ENCODE measurements at regions not wholly inside any gene's neighbourhood (a gene's known extent, or its start where the extent isn't known, plus 50 kb on each side); places are given as distances from the start of the nearest gene placed in this dataset.

DNA sequence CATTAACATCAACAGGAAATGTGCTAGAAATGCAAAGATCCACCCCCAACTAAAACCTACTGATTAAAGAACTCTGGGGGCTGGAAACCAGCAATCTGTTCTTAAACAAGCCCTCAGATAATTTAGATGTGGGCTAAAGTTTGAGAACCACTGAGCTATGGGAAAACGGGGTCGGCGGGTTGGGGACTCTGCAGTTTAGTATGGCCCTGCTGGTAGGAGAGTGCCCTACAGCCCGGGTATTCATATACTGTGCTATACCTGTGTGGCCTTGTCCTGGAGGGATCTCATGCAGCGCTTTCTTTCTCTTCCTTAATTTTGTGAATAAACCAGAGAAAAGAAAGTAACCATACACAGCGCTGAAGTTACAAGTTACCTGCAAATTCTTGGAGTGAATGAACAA is 189.7 kb upstream of the GBE1 start:
- FAIRE-seq: no peak

DNA sequence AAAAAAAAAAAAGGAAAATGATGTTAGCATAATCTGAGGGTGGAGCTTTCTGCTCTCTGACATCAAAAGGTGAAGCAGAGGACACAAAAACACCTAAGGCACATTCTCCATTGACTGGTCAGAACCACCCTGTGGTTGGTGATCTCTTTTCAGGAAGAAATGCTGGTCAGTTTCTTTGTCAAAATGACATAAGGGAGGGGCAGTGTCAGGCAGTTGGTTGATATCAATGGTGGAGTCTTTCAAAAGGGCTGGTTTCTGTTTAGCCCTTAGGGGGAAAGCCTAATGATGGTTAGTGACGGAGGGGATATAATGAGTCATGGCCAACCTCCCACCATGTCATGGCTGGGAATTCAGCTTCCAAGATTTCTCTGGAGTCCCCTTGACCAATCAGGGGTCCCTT is 185.9 kb upstream of the GBE1 start:
- no peak for FAIRE-seq

DNA sequence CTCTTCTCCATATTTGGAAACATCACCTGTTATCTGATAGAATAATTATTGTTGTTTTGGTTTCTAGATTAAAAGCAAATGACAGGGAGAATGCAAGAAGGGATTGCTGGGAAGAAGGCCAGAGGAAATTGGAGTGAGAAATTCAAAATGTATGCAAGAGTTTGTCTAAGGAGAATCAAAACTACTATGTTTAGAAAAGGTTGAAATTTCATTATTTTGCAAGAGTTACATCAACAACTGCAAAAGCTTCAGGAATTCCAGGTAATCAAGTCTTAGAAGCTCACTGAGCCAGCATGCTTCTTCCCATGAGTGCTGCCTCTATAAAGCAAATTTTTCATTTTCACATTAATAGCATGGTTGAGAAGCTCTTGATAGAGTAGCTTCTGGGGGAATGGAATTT is 177.2 kb upstream of the GBE1 start:
- FAIRE-seq: no peak

DNA sequence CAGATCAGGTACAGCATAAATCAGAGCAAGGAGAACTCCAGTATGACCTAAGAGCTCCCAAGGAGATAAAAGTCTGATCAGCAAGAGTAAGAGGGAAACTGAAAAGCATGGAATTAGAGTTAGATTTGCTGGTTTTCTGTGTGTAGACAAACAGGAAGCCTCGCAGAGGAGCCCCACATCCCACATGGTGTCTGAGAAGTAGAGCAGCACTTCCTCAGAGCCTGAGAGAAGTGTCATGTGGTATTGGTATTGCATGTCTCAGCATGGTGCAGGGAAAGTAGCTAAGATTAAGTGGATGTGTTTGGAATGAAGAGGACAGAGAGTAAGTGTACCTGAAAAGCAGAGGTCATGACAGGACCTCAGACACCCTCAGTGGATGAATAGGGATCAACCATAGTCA is 175.4 kb upstream of the GBE1 start:
- FAIRE-seq: no peak

DNA sequence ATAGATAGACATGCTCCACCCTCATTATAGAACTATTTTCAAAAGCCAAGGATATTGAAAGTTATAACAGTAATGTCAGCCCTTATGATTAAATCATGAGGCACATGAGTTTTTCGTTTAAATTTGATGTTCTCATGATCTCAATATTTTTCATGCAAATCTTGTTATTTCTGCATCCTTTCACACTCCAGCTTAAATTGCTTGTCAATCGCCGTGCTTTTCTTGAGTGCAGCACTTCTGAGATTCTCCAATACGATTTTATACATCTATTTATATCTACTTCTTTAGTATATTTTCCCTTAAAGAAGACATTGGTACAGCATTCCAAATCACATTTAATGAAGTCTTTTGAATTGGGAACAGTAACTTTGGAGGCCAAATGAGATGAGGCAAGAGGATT is 171.2 kb upstream of the GBE1 start:
- no peak for FAIRE-seq

DNA sequence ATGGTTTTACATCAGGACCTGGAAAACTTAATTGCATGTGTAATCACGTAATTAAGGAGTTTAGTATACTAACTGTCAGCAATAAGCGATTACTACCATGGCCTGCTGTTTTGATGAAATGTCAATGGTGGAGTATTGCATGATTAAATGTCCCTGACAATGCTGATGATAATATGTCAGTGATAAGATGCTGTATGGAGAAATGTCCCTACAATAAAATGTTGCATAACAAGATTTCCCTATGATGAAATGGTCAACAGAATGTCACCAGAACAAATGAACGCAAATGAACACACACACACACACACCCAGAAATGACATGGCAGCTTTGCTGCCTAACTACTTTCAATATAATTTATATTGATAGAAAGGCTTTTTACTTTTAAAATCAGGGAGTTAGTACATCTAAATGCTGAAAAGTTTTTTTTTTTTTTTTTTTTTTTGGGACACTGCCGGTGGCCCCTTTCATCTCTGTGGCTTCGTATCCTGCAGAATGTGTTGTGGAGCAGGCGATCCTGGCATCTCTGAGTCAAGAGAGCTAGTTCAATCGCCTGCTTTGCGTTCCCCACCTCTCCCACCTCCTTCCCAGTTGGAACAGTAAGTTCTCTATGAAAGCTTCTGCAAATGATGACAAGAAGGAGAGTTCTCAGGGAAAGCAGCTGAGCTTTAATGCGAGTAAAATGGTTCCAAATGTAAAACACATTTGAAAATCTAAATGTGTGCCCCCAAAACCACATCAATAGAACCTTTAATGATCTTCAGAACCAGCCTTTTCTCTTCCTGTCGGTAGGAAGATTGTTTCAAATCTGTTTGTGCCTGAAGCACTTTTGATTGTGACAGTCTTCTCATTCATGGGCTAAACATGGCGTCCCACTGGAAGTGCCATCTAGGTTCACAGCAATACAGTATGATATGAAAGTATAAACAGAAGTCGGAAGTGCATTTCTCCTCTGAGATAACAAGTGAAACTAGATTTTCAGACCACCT is 170.1 kb upstream of the GBE1 start:
- no peak for FAIRE-seq

DNA sequence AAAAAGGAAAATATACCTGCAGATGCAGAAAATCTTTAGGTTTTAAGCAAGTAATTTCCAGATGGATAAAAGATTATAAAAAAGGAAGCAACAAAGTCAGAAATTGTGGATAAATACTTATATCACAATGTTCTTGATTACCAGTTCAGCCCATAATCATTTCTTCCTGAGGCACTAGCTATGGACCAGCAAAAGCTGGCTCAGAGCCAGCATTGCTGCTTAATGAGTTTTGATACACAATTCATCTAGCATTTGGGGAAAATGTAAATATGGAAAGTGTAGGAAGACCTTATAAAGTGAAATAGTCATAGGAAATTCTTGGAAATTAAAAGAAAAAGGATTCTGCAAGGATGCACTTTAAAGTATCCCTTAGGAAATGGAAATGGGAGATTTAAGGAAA is 168.3 kb upstream of the GBE1 start:
- FAIRE-seq: no peak

DNA sequence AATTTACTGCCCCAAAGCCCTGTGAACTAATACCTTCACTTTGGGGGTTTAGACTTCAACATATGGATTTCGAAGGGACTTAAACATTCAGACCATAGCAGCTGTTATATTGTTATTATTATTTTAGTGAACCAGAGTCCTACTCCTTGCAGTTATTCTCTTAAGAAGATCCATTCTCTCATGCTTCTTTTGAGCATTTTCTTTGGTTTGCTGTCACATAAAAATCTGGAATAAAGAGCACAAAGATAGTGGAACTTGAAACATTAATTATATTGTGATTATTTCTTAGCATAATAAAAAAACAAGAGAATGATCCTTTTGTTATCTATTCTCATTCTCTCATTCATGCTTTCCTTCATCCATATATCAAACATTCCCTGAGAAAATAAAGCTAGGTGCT is 166.4 kb upstream of the GBE1 start:
- no peak for FAIRE-seq

DNA sequence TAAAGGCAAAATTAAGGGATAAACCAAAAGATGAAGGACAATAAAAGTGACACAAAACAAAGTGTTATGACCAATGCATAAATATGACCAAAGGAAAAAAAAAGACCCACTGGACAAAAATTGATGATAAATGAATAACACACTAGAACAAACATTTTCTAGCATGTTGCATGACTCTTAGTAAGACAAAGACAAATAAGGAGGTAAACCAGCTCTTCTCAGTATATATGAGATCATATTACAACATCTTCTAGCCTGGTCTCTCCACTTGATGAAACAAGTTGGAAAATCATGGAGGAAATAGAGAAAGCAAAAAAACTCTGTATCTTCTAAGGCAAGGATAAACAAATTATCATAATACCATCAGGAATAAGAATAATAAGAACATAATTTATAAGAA is 163.9 kb upstream of the GBE1 start:
- no peak for FAIRE-seq

DNA sequence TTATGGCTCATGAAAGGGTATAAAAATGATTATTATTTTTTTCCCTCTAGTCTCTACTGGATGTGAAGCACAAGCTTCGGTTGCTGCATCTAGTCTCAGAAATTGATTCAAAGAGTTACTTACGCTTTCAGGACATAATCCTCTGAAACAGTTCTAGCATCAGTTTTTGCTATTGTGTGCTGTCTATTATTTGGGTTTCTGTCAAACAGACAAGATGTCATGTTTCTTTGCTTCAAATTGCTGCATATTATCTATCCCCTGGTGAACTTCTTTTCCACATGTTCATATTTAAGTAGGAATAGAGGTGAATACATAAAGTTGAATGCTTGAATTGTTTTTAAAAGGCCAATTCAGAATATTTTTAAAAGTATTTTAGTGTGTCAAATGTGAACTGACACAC is 161.6 kb upstream of the GBE1 start:
- FAIRE-seq: no peak

DNA sequence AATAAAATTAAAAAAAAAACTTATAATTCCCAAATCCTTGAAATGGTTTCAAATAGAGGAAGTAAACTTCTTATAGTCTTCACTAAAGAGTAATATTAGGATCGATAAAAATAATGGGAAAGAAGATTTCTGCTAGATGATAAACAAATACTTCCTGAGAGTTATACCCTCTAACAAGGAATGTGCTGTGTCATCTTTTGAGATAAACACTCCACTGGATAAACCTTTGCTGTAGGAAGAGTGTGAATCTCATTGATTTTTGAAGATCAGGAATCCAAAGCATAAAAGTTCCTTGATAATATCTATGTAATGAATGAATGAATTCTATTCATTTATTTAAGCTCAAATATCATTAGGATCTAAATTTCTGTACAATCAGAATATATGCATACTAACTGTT is 161.0 kb upstream of the GBE1 start:
- no peak for FAIRE-seq

DNA sequence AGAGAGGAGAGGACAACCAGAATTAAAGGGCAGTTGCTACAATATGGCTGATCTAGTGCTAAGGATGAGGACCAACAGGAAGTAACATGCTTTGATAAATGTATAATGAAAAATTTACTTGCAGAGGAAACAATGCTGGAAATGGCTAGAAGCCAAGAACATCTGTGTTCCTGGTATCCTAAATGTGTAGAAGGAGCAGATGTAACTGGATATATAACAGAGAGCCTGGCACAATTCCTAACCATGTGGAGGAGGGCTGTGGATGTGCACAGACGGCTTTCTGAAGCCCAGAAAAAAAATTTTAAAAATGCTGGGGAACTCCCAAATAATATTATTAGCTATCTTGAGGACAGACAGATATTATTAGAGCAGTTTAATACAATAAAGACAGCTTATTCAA is 159.4 kb upstream of the GBE1 start:
- no peak for FAIRE-seq

DNA sequence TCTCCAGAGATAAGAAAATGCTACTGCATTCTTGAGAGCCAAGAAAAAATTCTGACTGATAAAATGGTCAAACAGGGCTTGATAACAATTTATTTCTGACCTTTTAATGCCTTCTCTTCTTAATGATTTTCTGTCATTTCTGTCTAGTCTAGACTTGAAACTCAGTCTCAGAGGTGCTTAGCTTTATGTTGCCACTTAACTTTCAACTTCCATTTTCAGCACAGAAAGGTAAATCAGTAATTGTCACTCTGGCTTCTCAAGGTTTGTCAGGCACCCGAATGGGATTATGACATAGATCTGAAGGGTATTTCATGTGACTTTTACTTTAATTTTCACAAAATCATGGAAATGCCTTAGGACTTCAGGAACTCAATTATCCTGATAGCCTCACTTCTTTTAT is 155.4 kb upstream of the GBE1 start:
- no peak for FAIRE-seq

DNA sequence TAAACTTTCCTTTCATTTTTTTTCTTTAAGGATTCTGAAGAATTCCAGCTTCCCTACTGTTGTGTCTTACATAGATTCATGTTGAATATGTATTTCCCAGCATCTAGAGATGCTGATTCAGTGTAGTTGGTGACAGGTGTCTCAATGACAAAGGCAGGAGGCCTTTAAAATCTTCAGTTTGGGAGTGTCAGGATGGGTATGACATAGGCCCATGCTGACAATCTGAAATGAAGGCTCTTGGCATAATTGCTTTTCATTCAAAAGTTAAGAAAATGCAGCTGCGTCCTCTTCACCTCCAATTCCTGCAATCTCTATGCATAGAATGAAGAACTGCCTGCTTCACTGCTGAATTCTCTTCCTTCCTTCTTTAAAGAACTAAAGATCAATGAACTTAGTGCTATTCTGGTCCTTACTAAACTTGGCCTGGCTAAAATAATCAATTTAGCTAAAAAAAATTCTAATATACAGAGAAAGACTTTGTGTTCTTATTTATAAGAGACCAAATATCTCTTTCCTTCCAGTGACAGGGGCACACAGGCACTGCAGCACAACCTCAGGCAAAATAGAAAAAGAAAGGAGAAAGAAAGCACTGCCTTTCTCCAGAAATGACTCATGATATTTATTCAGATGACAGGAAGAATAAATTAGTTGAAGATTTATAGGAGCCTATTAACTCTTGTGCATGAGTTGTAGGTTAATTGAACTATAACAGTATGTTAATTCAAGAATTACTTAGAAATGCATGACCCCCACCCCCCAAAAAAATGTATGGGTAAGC is 152.6 kb upstream of the GBE1 start:
- FAIRE-seq: no peak

DNA sequence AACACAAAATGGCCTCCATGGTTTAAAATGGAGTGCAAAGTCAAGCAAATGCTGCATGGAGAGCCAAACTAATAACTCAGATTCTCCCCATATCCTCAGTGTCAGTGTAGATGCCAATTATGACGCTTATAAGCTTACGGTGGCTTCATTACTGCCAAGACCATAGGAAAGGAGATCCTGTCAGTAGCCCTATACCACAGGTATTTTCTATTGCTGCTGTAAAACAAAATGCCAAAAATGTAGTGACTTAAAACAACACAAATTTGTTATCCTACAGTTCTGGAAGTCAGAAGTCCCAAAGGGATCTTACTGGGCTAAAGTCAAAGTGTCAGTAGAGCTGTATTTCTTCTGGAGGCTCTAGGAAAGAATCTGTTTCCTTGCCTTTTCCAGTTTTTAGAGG is 149.8 kb upstream of the GBE1 start:
- no peak for FAIRE-seq

DNA sequence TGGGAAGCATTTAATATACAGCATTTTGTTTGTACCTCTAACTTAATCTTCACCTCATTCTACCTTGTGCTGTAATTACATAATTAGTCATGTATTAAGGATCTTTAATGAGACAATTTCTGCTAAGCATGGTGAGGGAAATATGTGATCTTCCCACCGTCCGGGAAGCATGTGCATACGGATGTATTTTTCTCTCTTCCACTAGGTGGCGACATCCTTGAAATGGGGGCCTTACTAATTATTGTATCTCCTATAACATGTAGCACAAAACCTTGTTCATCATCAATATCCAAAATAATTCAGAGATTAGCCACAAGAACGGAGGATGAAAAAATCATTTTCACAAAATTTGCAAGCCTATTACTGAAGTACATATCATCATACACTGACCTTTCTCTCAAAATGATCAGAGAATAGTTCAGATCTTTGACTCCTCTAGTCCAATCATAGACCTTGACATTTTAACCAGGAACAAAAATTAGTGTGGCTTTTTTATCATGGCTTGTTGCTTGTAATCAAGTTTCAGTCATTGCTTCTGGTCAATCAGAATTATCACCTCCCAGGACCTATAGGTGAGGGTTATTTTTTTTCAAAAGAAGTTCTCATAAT is 148.9 kb upstream of the GBE1 start:
- no peak for FAIRE-seq

DNA sequence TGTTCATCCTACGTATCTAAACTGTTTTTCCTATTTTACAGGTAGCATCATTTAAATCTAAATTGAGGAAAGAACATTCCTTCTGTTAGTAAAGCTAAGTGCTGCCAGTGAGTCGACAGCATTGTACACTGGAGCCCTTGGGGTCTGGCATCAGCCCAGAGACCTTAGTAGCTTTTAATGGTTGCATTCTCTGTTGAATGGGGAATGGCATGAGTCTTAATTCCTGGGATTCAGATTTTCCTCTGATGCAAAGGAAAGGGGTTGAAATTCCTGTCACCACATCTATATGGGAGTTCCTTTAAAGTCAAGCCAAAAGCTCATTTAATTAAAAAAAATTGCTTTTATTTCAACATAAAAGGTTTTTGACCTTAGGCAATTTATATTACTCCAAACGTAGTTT is 148.4 kb upstream of the GBE1 start:
- no peak for FAIRE-seq

DNA sequence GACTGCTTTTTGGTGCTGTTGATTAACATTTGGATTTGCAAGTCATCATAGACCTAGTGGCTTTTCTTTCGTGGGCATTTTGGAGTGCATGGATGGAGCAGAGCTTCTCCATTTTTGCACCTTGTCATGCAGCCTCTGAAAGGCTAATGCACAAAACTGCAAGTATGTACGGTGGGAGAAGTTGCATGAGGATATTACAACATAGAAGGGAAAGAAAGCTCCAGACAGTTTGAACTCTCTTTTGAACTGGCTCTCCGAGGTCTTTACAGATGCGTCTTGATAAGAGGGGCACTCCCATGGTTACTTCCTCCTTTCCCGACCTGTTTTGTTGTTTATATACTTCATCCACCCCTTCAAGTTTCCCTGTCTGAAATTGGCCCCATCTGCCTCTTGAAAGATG is 147.1 kb upstream of the GBE1 start:
- FAIRE-seq: no peak

DNA sequence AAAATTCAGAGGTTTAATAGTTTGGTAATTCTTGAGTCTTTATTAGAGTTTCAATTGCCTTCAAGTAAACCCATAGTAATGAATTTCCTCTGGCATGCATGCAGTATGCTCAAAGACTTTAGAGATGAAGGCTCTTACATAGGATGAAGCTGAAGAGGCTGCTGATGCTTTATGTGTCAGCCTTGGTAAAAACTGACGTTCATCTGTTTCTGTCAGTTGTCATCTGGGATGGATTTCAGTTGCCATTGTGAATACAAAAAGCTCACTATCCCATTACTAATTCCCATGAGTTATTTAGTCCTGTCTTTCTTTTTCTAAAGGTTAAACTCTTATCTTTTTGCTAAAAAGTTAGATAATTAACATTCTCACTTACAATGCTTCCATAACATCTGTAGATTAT is 136.9 kb upstream of the GBE1 start:
- no peak for FAIRE-seq

DNA sequence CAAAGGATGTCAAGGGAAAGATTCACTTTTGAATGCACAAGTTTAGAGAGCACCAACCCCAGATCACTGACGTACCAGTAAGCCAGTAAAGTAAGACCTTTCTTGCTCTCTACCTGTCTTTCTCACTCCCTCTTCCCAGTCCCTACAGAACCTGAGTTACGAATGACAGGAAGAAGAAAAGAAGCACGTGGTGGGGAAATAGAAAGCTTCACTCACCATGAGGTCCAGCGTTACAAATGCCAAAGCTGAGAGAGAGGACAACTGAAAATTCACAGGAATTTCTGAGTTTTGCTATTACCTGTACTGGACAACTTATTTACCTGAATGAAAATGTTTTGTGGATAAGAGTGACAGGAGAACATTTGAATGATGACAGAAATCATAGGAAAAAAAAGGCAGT is 133.2 kb upstream of the GBE1 start:
- FAIRE-seq: no peak

DNA sequence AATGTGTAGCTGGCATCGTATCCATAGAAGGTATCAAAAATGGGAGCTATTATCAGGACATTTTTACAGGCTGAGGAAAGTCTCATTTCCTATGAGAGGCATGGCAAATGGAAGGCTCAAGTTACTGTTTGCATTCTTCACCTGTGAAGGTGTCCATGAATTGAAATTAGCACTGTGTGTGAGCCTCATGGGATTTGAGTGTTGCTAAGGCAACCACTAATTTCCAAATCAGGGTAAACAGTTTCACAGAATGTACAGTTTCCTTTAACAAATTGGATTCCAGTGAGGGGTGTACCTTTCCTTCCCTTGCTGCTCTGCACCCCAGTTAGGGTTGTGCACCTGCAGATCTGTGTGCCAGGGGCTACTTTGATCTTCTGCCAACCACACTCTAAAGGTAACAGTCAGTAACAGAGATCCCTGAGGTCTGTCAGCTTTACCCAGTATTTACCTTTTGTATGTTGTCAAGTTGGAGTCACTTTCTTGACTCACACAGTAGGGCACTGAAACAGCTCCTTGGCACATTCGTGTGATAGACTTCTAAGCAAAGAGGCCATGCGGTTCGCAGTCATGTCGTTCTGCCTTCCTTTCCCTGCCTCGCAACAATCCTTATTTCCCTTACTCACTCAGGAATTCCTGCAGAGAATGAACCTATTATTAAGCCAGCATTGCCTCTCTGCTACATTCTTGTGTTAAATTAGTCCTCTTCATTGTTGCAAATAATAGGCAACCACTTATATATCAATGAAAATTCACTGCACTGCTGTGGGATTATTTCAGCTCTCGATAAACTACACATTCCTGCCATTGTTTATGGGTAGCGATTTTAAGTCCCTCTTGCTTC is 129.8 kb upstream of the GBE1 start:
- FAIRE-seq: no peak

DNA sequence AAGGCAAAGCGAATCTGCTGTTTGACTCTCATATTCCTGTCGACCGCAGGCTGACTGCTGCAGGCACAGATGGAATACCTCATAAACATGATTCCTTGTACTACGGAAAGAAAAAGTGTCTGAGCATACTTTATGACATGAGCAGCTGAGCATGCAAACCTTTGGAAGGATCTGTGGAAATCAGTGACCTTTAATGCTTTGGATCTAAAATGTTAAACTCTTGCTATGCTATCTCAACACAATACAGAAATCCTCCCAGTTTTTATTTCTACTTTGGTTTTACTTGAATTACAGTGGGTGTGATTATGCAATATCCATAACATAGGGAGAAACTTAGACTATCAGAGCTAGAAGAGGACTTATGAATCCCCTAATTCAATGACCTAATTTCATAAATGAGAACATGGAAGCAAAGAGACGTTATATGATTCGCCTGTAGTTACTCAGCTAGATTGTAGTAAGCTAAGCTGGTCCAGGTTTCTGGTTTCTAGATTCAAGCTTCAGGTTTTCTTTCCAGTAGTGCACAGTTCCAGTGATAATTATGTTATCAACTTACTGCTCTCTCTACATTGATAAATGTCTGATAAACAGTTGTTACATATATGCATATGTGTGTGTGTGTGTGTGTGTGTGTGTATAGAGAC is 127.6 kb upstream of the GBE1 start:
- FAIRE-seq: no peak
